Stomach (tissue), 8 donors: ENCODE measurements at regions not wholly inside any gene's neighbourhood (a gene's known extent, or its start where the extent isn't known, plus 50 kb on each side); places are given as distances from the start of the nearest gene placed in this dataset.

Source experiments
- DNase-seq, 2 donors: peaks; one replicate each; pipeline versions ENCODE4 v3.0.0 to v3.0.0-alpha.2; 2013 to 2019
- H3K27ac ChIP-seq, 5 donors: fragments of 200-600 bp in 4 of 5; sonication (generic) in 4 of 5; one replicate each; pipeline ENCODE4 v1.5.1; 2013 to 2019; ENCODE audit warnings: mild to moderate bottlenecking in 1 of 5, moderate library complexity in 1 of 5
- H3K27me3 ChIP-seq, 3 donors: fragments of 200-600 bp; sonication (generic); one replicate each; pipeline ENCODE4 v1.5.1; 2017 to 2019; ENCODE audit warnings: mixed run types in 1 of 3
- H3K36me3 ChIP-seq, 4 donors: fragments of 200-600 bp; sonication (generic); 1 replicate in 3 of 4; 2 replicates in 1 of 4; pipeline ENCODE4 v1.5.1; 2016 to 2019
- H3K4me1 ChIP-seq, 4 donors: fragments of 200-600 bp; sonication (generic); one replicate each; pipeline ENCODE4 v1.5.1; 2016 to 2019
- H3K4me3 ChIP-seq, 4 donors: fragments of 200-600 bp; sonication (generic) in 3 of 4; one replicate each; pipeline ENCODE4 v1.5.1; 2016 to 2019; ENCODE audit warnings: mild to moderate bottlenecking in 1 of 4
- H3K9me3 ChIP-seq, 4 donors: fragments of 200-600 bp; sonication (generic); one replicate each; pipeline ENCODE4 v1.5.1; 2016 to 2019
- CTCF ChIP-seq, 7 experiments: fragments of 450-650 bp in 4 of 7; fragments of 200-600 bp in 3 of 7; sonication (generic) in 3 of 7; IDR thresholded peaks; one replicate each; pipeline ENCODE4 v1.5.1; 2016 to 2019; ENCODE audit warnings: antibody characterized with exemption in 7 of 7, control low read depth in 2 of 7, mild to moderate bottlenecking in 1 of 7
- EP300 ChIP-seq: sonication (generic); formaldehyde crosslinking; IDR thresholded peaks from one replicate; pipeline ENCODE4 v1.6.1; 2017; ENCODE audit warnings: antibody characterized with exemption
- POLR2A ChIP-seq, 4 donors: fragments of 450-650 bp; IDR thresholded peaks; one replicate each; pipeline ENCODE4 v1.6.1; 2016; ENCODE audit warnings: antibody characterized with exemption in 4 of 4, control low read depth in 2 of 4, mild to moderate bottlenecking in 1 of 4, moderate library complexity in 1 of 4
- POLR2AphosphoS5 ChIP-seq, 3 donors: sonication (generic); formaldehyde crosslinking; IDR thresholded peaks; one replicate each; pipeline ENCODE4 v1.6.1; 2016; ENCODE audit warnings: antibody characterized with exemption in 3 of 3
- WGBS, 5 donors: extraction: QIAGEN DNeasy Blood & Tissue Kit in 3 of 5; methylation state at CpG; one replicate each; pipeline versions ENCODE4 v1.1.5 to v1.1.7; 2013 to 2018; 5-methylcytosine and 5-hydroxymethylcytosine counted together
- intact Hi-C: fragments of 100-400 bp; cut with DNase I; formaldehyde crosslinking; loops from one replicate; pipeline ENCODE4 v1.15.1; 2023; ENCODE audit warnings: low total_unique reads
- donor health status: healthy with polysubstance abuse.
- donor health status: Bipolar disorder and iron deficiency.
- donor health status: healthy.

- peaks cover 0 to 7% (median 3%) of the 10 kb centered on the region in 4 donors for H3K9me3 ChIP-seq
- TF ChIP-seq CTCF (IDR thresholded peaks at IDR 0.05) (no peak), POLR2AphosphoS5 (IDR thresholded peaks at IDR 0.05) (no peak), EP300 (no peak), POLR2A (IDR thresholded peaks at IDR 0.05) (no peak)
- H3K27ac ChIP-seq, result no peak overlapping the region
- no peaks in the 10 kb centered on the region for H3K27me3 ChIP-seq
- no peak overlapping the region for H3K4me3 ChIP-seq
- no peak for DNase-seq
- 79 to 94% (median 82%) methylated on average over 2 of the region's 2 CpGs for WGBS, 5 donors
- intact Hi-C loops, result no loop called here
- no peaks in the 10 kb centered on the region for H3K36me3 ChIP-seq
- H3K4me1 ChIP-seq, result no peaks in the 10 kb centered on the region
Observed at GRCh38 chr6:12555267-12555666, 161.3 kb upstream of the PHACTR1 start.

GRCh38 chr6:12555781-12556180, 160.8 kb upstream of the PHACTR1 start:
- 74 to 90% (median 84%) methylated on average over 3 of the region's 3 CpGs for WGBS, 5 donors
- TF ChIP-seq CTCF (IDR thresholded peaks at IDR 0.05), result no peak
- no peak for TF ChIP-seq EP300
- no peak for TF ChIP-seq POLR2AphosphoS5 (IDR thresholded peaks at IDR 0.05)
- no peak for TF ChIP-seq POLR2A (IDR thresholded peaks at IDR 0.05)
- Histone ChIP-seq H3K4me3 (no peak overlapping the region), H3K27me3 (no peaks in the 10 kb centered on the region), H3K4me1 (no peaks in the 10 kb centered on the region), H3K9me3 (peaks cover 0 to 10% (median 3%) of the 10 kb centered on the region in 4 donors), H3K27ac (no peak overlapping the region), H3K36me3 (no peaks in the 10 kb centered on the region)
- DNase-seq, result no peak
- intact Hi-C loops, result no loop called here

DNA sequence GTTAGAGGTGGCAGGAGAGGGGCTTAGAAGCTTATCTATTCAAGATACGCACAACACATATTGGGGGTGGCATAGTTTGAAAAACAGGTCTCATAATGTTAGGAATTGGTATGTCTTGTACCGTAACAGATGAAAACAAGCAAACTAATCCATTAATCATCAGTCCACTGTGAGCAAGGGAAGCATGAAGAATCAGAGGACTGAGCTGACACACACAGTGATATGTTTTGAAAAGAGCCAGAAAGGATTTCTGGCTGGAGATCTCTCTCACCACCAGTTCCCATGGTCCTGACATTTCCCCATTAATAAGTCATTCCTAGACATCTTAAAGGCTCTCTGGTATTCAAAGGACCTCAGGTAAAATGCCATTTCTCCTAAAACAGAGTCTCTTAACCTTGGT, 158.8 kb upstream of the PHACTR1 start:
- Histone ChIP-seq H3K36me3 (no peaks in the 10 kb centered on the region), H3K27ac (no peak overlapping the region), H3K4me3 (no peak overlapping the region), H3K9me3 (peaks cover 3 to 23% (median 5%) of the 10 kb centered on the region in 4 donors), H3K4me1 (no peaks in the 10 kb centered on the region), H3K27me3 (no peaks in the 10 kb centered on the region)
- whole genome bisulfite sequencing, 5 donors, result 80 to 87% (median 83%) methylated on average over 2 of the region's 2 CpGs
- no peak for DNase-seq
- TF ChIP-seq EP300, result no peak
- TF ChIP-seq POLR2AphosphoS5 (IDR thresholded peaks at IDR 0.05), result no peak
- no peak for TF ChIP-seq CTCF (IDR thresholded peaks at IDR 0.05)
- no peak for TF ChIP-seq POLR2A (IDR thresholded peaks at IDR 0.05)
- intact Hi-C loops, result no loop called here

- TF ChIP-seq CTCF (IDR thresholded peaks at IDR 0.05) (no peak), EP300 (no peak), POLR2AphosphoS5 (IDR thresholded peaks at IDR 0.05) (no peak), POLR2A (IDR thresholded peaks at IDR 0.05) (no peak)
- H3K27me3 ChIP-seq, result no peaks in the 10 kb centered on the region
- WGBS, 5 donors, result 80 to 91% (median 84%) methylated on average over 5 of the region's 5 CpGs
Observed at GRCh38 chr6:12560315-12560714, 156.3 kb upstream of the PHACTR1 start.

More at GRCh38 chr6:12560315-12560714, 156.3 kb upstream of the PHACTR1 start:
- intact Hi-C loops, result no loop called here
- DNase-seq, result no peak
- H3K36me3 ChIP-seq, result no peaks in the 10 kb centered on the region
- H3K9me3 ChIP-seq, result peaks cover 3 to 23% (median 5%) of the 10 kb centered on the region in 4 donors
- no peak overlapping the region for H3K27ac ChIP-seq
- no peak overlapping the region for H3K4me3 ChIP-seq
- H3K4me1 ChIP-seq, result no peaks in the 10 kb centered on the region
